Erythroblast (primary cell): ENCODE measurements at regions not wholly inside any gene's neighbourhood (a gene's known extent, or its start where the extent isn't known, plus 50 kb on each side); places are given as distances from the start of the nearest gene placed in this dataset.

Source experiments
- GATA1 ChIP-seq: IDR thresholded peaks from 2 replicates; pipeline ENCODE4 v1.6.1; 2011; ENCODE audit warnings: low read depth, mild to moderate bottlenecking, control low read depth, low read length, moderate library complexity
- POLR2A ChIP-seq: IDR thresholded peaks from 2 replicates; pipeline ENCODE4 v1.6.1; 2011; ENCODE audit warnings: mild to moderate bottlenecking, low read length

GRCh38 chr10:77698267-77698931, 60.8 kb upstream of the KCNMA1 start:
- TF ChIP-seq POLR2A, result no peak
- no peak for TF ChIP-seq GATA1
